Transverse colon (tissue), 4 donors: ENCODE measurements at regions not wholly inside any gene's neighbourhood (a gene's known extent, or its start where the extent isn't known, plus 50 kb on each side); places are given as distances from the start of the nearest gene placed in this dataset.

ENCODE experiments used
- POLR2A ChIP-seq: fragments of 450-650 bp; IDR thresholded peaks from one replicate; pipeline ENCODE4 v1.6.1; 2016; ENCODE audit warnings: antibody characterized with exemption, mild to moderate bottlenecking, moderate library complexity
- POLR2AphosphoS5 ChIP-seq, 3 donors: sonication (generic); formaldehyde crosslinking; IDR thresholded peaks; one replicate each; pipeline ENCODE4 v1.6.1; 2016; ENCODE audit warnings: antibody characterized with exemption in 3 of 3
- TF ChIP-seq, protein P1 (sequence below), 5 experiments: fragments of 200-600 bp in 3 of 5; fragments of 450-650 bp in 2 of 5; sonication (generic) in 3 of 5; IDR thresholded peaks; 1 replicate in 2 of 5; 2 replicates in 3 of 5; pipeline ENCODE4 v1.5.1; 2016 to 2017; ENCODE audit warnings: antibody characterized with exemption in 5 of 5, inconsistent platforms in 3 of 5, mild to moderate bottlenecking in 2 of 5, moderate library complexity in 1 of 5

DNA sequence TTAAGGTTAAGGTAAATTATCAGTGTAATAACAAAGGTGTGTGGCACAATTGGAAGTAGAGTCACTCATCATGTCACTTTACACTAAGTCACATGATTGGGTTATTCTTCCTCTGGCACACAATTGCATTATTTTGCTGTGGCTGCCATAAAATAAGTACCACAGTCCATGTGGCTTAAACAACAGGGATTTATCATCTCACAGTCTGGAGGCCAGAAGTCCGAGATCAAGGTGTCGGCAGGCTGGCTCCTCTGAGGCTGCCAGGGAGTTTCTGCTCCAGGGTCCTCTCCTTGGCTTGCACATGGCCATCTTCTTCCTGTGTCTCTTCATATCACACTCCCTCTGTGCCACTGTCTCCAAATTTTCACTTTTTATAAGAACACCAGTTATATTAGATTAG is 421.2 kb downstream of the CMPK2 start:
- TF ChIP-seq POLR2AphosphoS5 (IDR thresholded peaks at IDR 0.05): no peak
- TF ChIP-seq POLR2A: no peak
- TF ChIP-seq, protein P1, sequence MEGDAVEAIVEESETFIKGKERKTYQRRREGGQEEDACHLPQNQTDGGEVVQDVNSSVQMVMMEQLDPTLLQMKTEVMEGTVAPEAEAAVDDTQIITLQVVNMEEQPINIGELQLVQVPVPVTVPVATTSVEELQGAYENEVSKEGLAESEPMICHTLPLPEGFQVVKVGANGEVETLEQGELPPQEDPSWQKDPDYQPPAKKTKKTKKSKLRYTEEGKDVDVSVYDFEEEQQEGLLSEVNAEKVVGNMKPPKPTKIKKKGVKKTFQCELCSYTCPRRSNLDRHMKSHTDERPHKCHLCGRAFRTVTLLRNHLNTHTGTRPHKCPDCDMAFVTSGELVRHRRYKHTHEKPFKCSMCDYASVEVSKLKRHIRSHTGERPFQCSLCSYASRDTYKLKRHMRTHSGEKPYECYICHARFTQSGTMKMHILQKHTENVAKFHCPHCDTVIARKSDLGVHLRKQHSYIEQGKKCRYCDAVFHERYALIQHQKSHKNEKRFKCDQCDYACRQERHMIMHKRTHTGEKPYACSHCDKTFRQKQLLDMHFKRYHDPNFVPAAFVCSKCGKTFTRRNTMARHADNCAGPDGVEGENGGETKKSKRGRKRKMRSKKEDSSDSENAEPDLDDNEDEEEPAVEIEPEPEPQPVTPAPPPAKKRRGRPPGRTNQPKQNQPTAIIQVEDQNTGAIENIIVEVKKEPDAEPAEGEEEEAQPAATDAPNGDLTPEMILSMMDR (IDR thresholded peaks at IDR 0.05): no peak
